ENCODE measurements at regions not wholly inside any gene's neighbourhood (a gene's known extent, or its start where the extent isn't known, plus 50 kb on each side); places are given as distances from the start of the nearest gene placed in this dataset.

GRCh38 chr15:62895905-62896316, 146.6 kb upstream of the TPM1 start:
- DNase-seq (ENCODE audit: unreplicated experiment), result peak; percentile 52
- no TSS peak for BruUV-seq (replicated peaks)
- H3K4me3 Mint-ChIP-seq (ENCODE audit: unreplicated experiment), result no peak overlapping the region
- H3K36me3 Mint-ChIP-seq (ENCODE audit: insufficient read depth, unreplicated experiment), result peaks cover 7% of the 10 kb centered on the region
- POLR2A ChIA-PET, result interaction anchor here (0.7 to 2.4 kb wide), 4 partner anchors 27 to 820 kb away, joined by 3 to 12 read pairs (median 7); no protein-coding TSS in a partner anchor
- no peaks in the 10 kb centered on the region for H3K27me3 Mint-ChIP-seq (ENCODE audit: insufficient read depth, unreplicated experiment)
- peak overlapping the region; percentile 90 for H3K27ac Mint-ChIP-seq (ENCODE audit: low read depth, unreplicated experiment)
- peaks cover 62% of the 10 kb centered on the region for H3K4me1 Mint-ChIP-seq (ENCODE audit: insufficient read depth, unreplicated experiment)
- no peaks in the 10 kb centered on the region for H3K9me3 Mint-ChIP-seq (ENCODE audit: unreplicated experiment)
- no peak for TF ChIP-seq CTCF (IDR thresholded peaks at IDR 0.05; ENCODE audit: unreplicated experiment)
- CTCF ChIA-PET, result interaction anchor here (0.7 to 3.0 kb wide), 5 partner anchors 8 to 504 kb away, joined by 3 to 11 read pairs (median 4); no protein-coding TSS in a partner anchor
- intact Hi-C loops (cut with micrococcal nuclease), result loop anchor here (2.0 to 5.0 kb wide), 4 partner anchors 43 to 505 kb away; partner anchors contain the start of gene TLN2

- Mint-ChIP-seq H3K27ac (ENCODE audit: low read depth, unreplicated experiment) (peak overlapping the region; percentile 90), H3K27me3 (ENCODE audit: insufficient read depth, unreplicated experiment) (no peaks in the 10 kb centered on the region), H3K36me3 (ENCODE audit: insufficient read depth, unreplicated experiment) (peaks cover 7% of the 10 kb centered on the region), H3K4me3 (ENCODE audit: unreplicated experiment) (peak overlapping the region; percentile 69), H3K9me3 (ENCODE audit: unreplicated experiment) (no peaks in the 10 kb centered on the region), H3K4me1 (ENCODE audit: insufficient read depth, unreplicated experiment) (peaks cover 63% of the 10 kb centered on the region)
- TF ChIP-seq CTCF (IDR thresholded peaks at IDR 0.05; ENCODE audit: unreplicated experiment), result no peak
- BruUV-seq (replicated peaks), result TSS peak; percentile 83
- CTCF ChIA-PET, result interaction anchor here (0.6 to 3.0 kb wide), 5 partner anchors 9 to 505 kb away, joined by 3 to 11 read pairs (median 3); no protein-coding TSS in a partner anchor
- intact Hi-C loops (cut with micrococcal nuclease), result loop anchor here (2.0 to 5.0 kb wide), 4 partner anchors 44 to 506 kb away; partner anchors contain the start of gene TLN2
- POLR2A ChIA-PET, result interaction anchor here (0.7 to 2.4 kb wide), 4 partner anchors 20 to 151 kb away, joined by 3 to 12 read pairs (median 8); no protein-coding TSS in a partner anchor
- DNase-seq (ENCODE audit: unreplicated experiment), result peak; percentile 69
Measured at GRCh38 chr15:62896380-62896866, 146.1 kb upstream of the TPM1 start.

- no peaks in the 10 kb centered on the region for H3K9me3 Mint-ChIP-seq (ENCODE audit: unreplicated experiment)
- no TSS peak for BruUV-seq (replicated peaks)
- no peaks in the 10 kb centered on the region for H3K27me3 Mint-ChIP-seq (ENCODE audit: insufficient read depth, unreplicated experiment)
- ChIA-PET POLR2A (interaction anchor here (0.7 to 2.4 kb wide), 4 partner anchors 19 to 151 kb away, joined by 3 to 12 read pairs (median 8); no protein-coding TSS in a partner anchor), CTCF (interaction anchor here (0.6 to 3.0 kb wide), 2 partner anchors 151 to 322 kb away, joined by 3 to 11 read pairs; no protein-coding TSS in a partner anchor)
- H3K4me1 Mint-ChIP-seq (ENCODE audit: insufficient read depth, unreplicated experiment), result peaks cover 63% of the 10 kb centered on the region
- no peak for TF ChIP-seq CTCF (IDR thresholded peaks at IDR 0.05; ENCODE audit: unreplicated experiment)
- H3K36me3 Mint-ChIP-seq (ENCODE audit: insufficient read depth, unreplicated experiment), result peaks cover 7% of the 10 kb centered on the region
- H3K4me3 Mint-ChIP-seq (ENCODE audit: unreplicated experiment), result peak overlapping the region; percentile 69
- H3K27ac Mint-ChIP-seq (ENCODE audit: low read depth, unreplicated experiment), result peak overlapping the region; percentile 90
- intact Hi-C loops (cut with micrococcal nuclease), result loop anchor here (2.0 to 5.0 kb wide), 4 partner anchors 44 to 506 kb away; partner anchors contain the start of gene TLN2
- peak; percentile 98 for DNase-seq (ENCODE audit: unreplicated experiment)
Measured at GRCh38 chr15:62896969-62897486, 145.5 kb upstream of the TPM1 start.

- H3K27me3 Mint-ChIP-seq (ENCODE audit: insufficient read depth, unreplicated experiment), result no peaks in the 10 kb centered on the region
- peak overlapping the region; percentile 69 for H3K4me3 Mint-ChIP-seq (ENCODE audit: unreplicated experiment)
- no peaks in the 10 kb centered on the region for H3K9me3 Mint-ChIP-seq (ENCODE audit: unreplicated experiment)
- H3K36me3 Mint-ChIP-seq (ENCODE audit: insufficient read depth, unreplicated experiment), result peaks cover 7% of the 10 kb centered on the region
- ChIA-PET POLR2A (interaction anchor here (0.9 to 3.3 kb wide), 4 partner anchors 44 to 150 kb away, joined by 4 to 43 read pairs (median 12); no protein-coding TSS in a partner anchor), CTCF (no interaction called here)
- no peak for DNase-seq (ENCODE audit: unreplicated experiment)
- peak overlapping the region; percentile 90 for H3K27ac Mint-ChIP-seq (ENCODE audit: low read depth, unreplicated experiment)
- BruUV-seq (replicated peaks), result no TSS peak
- no peak for TF ChIP-seq CTCF (IDR thresholded peaks at IDR 0.05; ENCODE audit: unreplicated experiment)
- intact Hi-C loops (cut with micrococcal nuclease), result loop anchor here (2.0 to 5.0 kb wide), 4 partner anchors 45 to 507 kb away; partner anchors contain the start of gene TLN2
- peaks cover 63% of the 10 kb centered on the region for H3K4me1 Mint-ChIP-seq (ENCODE audit: insufficient read depth, unreplicated experiment)
Measured at GRCh38 chr15:62897634-62898033, 144.9 kb upstream of the TPM1 start.
